Coronary artery (tissue), 2 donors: ENCODE measurements at regions not wholly inside any gene's neighbourhood (a gene's known extent, or its start where the extent isn't known, plus 50 kb on each side); places are given as distances from the start of the nearest gene placed in this dataset.
A peak's percentile ranks its signal among the peaks of the same experiment; 100 is the strongest.

Source experiments
- DNase-seq: peaks from one replicate; pipeline ENCODE4 v3.0.0-alpha.2; 2017; ENCODE audit warnings: low spot score
- H3K27ac ChIP-seq, 2 donors: fragments of 200-600 bp; sonication (generic); one replicate each; pipeline ENCODE4 v1.5.1; 2016 to 2019
- H3K4me3 ChIP-seq: fragments of 200-600 bp; sonication (generic); 2 replicates; pipeline ENCODE4 v1.5.1; 2016; ENCODE audit warnings: mild to moderate bottlenecking, moderate library complexity
- CTCF ChIP-seq: fragments of 200-600 bp; sonication (generic); IDR thresholded peaks from one replicate; pipeline ENCODE4 v1.5.1; 2019; ENCODE audit warnings: antibody characterized with exemption

GRCh38 chr4:79653871-79654270, 245.8 kb upstream of the GK2 start:
- no peak overlapping the region for H3K27ac ChIP-seq
- no peak overlapping the region for H3K4me3 ChIP-seq
- TF ChIP-seq CTCF, result no peak
- no peak for DNase-seq

DNA sequence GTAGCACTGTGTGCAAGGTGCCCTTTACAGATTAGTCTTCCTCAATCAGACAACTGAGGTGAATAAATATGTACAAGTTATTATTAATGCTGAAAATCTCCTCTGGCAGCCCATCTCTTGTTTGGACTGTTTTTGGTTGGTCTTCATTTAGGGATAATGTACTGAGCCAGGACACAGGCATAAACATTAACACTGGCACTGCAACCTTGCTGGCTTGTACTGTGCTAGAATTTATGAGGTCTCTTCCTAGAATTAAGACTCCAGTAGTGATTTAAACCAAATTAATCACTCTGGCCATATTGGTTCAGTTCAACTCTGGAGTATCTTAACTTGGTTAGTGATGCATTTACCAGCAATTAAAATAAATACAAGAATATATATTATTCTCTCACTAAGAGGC, 244.7 kb upstream of the GK2 start:
- H3K27ac ChIP-seq, result peak overlapping the region; percentile 50 to 65
- DNase-seq, result no peak
- TF ChIP-seq CTCF, result no peak
- H3K4me3 ChIP-seq, result peak overlapping the region; percentile 20

GRCh38 chr4:79652232-79652631, 244.2 kb upstream of the GK2 start:
- Histone ChIP-seq H3K4me3 (peak overlapping the region; percentile 20), H3K27ac (peak overlapping the region; percentile 50 to 65)
- no peak for DNase-seq
- TF ChIP-seq CTCF, result no peak

DNA sequence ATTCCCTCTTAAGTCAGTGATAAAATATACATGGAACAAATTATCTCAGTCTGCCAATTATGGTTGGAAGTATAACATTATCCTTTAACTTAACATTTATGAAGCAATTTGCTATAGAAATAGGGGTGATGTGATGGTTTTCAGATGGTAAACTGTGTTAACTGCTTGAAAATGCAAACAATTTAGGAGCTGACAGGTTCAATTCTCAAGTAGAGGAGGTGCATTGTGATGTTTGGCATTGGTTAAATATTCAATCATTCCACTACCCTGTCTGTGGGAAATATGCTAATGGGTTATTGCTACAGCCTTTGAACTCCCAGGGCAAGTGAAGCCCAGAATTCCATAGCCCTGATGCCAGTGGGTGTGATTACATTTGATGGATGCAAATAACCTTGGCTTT, 243.4 kb upstream of the GK2 start:
- no peak for DNase-seq
- Histone ChIP-seq H3K27ac (peak overlapping the region in 1 of 2 donors; percentile 73), H3K4me3 (no peak overlapping the region)
- TF ChIP-seq CTCF, result no peak

DNA sequence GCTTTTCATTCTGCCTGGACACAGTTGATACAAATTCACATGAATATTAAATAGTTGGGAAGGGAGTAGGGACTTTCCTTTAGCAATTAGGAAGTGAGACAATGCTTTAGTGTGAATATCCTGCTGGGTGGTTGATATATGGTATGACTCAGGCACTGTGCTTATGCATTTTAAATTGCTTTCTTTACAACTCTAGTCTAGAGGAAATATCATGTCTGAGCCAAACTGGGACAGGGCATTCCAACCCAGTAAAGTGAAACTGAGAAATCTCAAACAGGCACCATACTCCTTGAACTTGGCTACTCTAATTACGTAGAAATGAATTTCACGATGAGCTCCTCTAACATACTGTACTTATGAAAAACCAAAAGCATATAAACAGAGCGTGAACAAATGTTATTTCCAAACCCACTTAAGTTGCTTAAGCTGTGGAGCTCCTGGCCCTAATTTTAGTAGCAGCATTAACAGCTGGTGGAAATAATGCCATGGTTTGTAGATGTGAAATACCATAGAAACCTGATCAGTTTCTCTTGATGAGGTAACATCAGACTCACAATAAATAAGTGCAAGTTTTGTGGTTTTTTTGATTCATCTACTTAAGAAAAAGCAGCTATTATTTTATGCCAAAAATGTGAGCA, 242.9 kb upstream of the GK2 start:
- no peak for DNase-seq
- TF ChIP-seq CTCF, result no peak
- Histone ChIP-seq H3K4me3 (no peak overlapping the region), H3K27ac (peak overlapping the region in 1 of 2 donors; percentile 73)

GRCh38 chr4:79650217-79650616, 242.2 kb upstream of the GK2 start:
- no peak overlapping the region for H3K4me3 ChIP-seq
- DNase-seq, result no peak
- no peak overlapping the region for H3K27ac ChIP-seq
- TF ChIP-seq CTCF, result no peak

- no peak for DNase-seq
- H3K27ac ChIP-seq, result no peak overlapping the region
- no peak for TF ChIP-seq CTCF
- H3K4me3 ChIP-seq, result no peak overlapping the region
These were observed 237.9 kb upstream of the GK2 start for GRCh38 chr4:79645942-79646341.
